Heart right ventricle (tissue), 16 donors: ENCODE measurements at regions not wholly inside any gene's neighbourhood (a gene's known extent, or its start where the extent isn't known, plus 50 kb on each side); places are given as distances from the start of the nearest gene placed in this dataset.

Source experiments
- ATAC-seq, 8 donors: fragments of 200-7000 bp; cut with Tn5 transposase; one replicate each; pipeline ENCODE4 v1.9.1; 2020; ENCODE audit warnings: mild to moderate bottlenecking in 8 of 8, moderate library complexity in 8 of 8, moderate number of reproducible peaks in 1 of 8
- DNase-seq, 2 donors: peaks; one replicate each; pipeline ENCODE4 v3.0.0-alpha.2; 2020
- H3K27ac ChIP-seq, 10 donors: fragments of 200-600 bp; sonication (generic) in 2 of 10; one replicate each; pipeline versions ENCODE4 v1.5.0 to v1.8.0; 2020 to 2022; ENCODE audit warnings: mild to moderate bottlenecking in 3 of 10
- H3K27me3 ChIP-seq, 7 donors: fragments of 200-600 bp; one replicate each; pipeline ENCODE4 v1.8.0; 2021 to 2022; ENCODE audit warnings: mild to moderate bottlenecking in 2 of 7
- H3K36me3 ChIP-seq, 9 donors: fragments of 200-600 bp; sonication (generic) in 1 of 9; one replicate each; pipeline versions ENCODE4 v1.5.0 to v1.8.0; 2020 to 2022; ENCODE audit warnings: mild to moderate bottlenecking in 2 of 9
- H3K4me1 ChIP-seq, 9 donors: fragments of 200-600 bp; sonication (generic) in 1 of 9; one replicate each; pipeline versions ENCODE4 v1.5.0 to v1.8.0; 2020 to 2022; ENCODE audit warnings: mild to moderate bottlenecking in 4 of 9
- H3K4me3 ChIP-seq, 10 donors: fragments of 200-600 bp; sonication (generic) in 2 of 10; one replicate each; pipeline versions ENCODE4 v1.5.0 to v1.8.0; 2020 to 2022; ENCODE audit warnings: mild to moderate bottlenecking in 7 of 10, moderate library complexity in 2 of 10
- H3K9me3 ChIP-seq, 11 donors: fragments of 200-600 bp in 10 of 11; sonication (generic) in 2 of 11; one replicate each; pipeline versions ENCODE4 v1.5.0 to v1.8.0; 2013 to 2022; ENCODE audit warnings: mild to moderate bottlenecking in 2 of 11, control low read depth in 1 of 11, moderate library complexity in 1 of 11
- CTCF ChIP-seq, 9 donors: fragments of 200-600 bp; sonication (generic) in 2 of 9; IDR thresholded peaks; one replicate each; pipeline versions ENCODE4 v1.5.0 to v1.8.0; 2021 to 2022; ENCODE audit warnings: antibody characterized with exemption in 9 of 9, mild to moderate bottlenecking in 5 of 9, moderate library complexity in 1 of 9
- WGBS, 2 donors: extraction: QIAGEN DNeasy Blood & Tissue Kit; methylation state at CpG; one replicate each; pipeline ENCODE4 v1.1.7; 2013; ENCODE audit warnings: inconsistent platforms in 1 of 2; 5-methylcytosine and 5-hydroxymethylcytosine counted together
- intact Hi-C, 10 donors: fragments of 100-400 bp; cut with DNase I; formaldehyde crosslinking; loops; one replicate each; pipeline versions ENCODE4 v1.11.1 to v1.14.2; 2022
- donor health status: Arrhythmogenic right ventricular cardiomyopathy.
- donor health status: ischemic (EF 13 %, LVEDD 7.1; RV severe dilation, severe dysfunction).
- donor health status: healthy with polysubstance abuse.
- donor health status: DM: no; HTN: yes; CAD: no.
- donor health status: DM: no; HTN: no; CAD: no.
- donor health status: ischemic (EF 25% LVEDD 6.9; RV normal size, moderate dysfunction).
- donor health status: ischemic (EF 25% LVEDD 5.7; RV mildly dilated, moderate dysfunction).
- donor health status: healthy.
- donor health status: DM: yes; HTN: yes; CAD: no.
- donor health status: Ischemic cardiomyopathy.
- donor health status: ischemic (EF 35%, LVEDD 5.7; RV mildly dilated, moderate dysfunction).
- donor health status: nonischemic (EF 11% LVEDD 7.7; RV severe dilation, severe dysfunction).
- donor health status: DM: yes; HTN: yes; CAD: no.
- donor health status: PGD.
- donor health status: ischemic (EF 29% LVEDD 5.4; RV normal size, mild dysfunction).
- donor health status: nonischemic (EF 23%, LVEDD 6.1; RV moderate dilation, normal function).

- ATAC-seq (no peak), DNase-seq (no peak)
- no peaks in the 10 kb centered on the region for H3K27me3 ChIP-seq
- 34 to 40% methylated on average over 4 of the region's 4 CpGs for WGBS, 2 donors
- H3K9me3 ChIP-seq, result peaks cover 0 to 12% (median 0%) of the 10 kb centered on the region in 11 donors
- no peak overlapping the region for H3K4me3 ChIP-seq
- no peaks in the 10 kb centered on the region for H3K36me3 ChIP-seq
- no peaks in the 10 kb centered on the region for H3K4me1 ChIP-seq
- intact Hi-C loops, result no loop called here
- no peak overlapping the region for H3K27ac ChIP-seq
- TF ChIP-seq CTCF (IDR thresholded peaks at IDR 0.05), result no peak
These were observed 298.5 kb downstream of the SI start for GRCh38 chr3:164779816-164780215.

GRCh38 chr3:164752812-164753211 is 325.5 kb downstream of the SI start:
- intact Hi-C loops, result no loop called here
- H3K27ac ChIP-seq, result no peak overlapping the region

GRCh38 chr3:164748626-164749025 is 329.7 kb downstream of the SI start:
- no peaks in the 10 kb centered on the region for H3K36me3 ChIP-seq
- DNase-seq (no peak), ATAC-seq (no peak)
- no peak overlapping the region for H3K27ac ChIP-seq
- no peak for TF ChIP-seq CTCF (IDR thresholded peaks at IDR 0.05)
- intact Hi-C loops, result loop anchor here in 1 of 10 donors (10.0 kb wide), 1 partner anchor 56 kb away; no protein-coding TSS in a partner anchor
- H3K4me3 ChIP-seq, result no peak overlapping the region
- H3K27me3 ChIP-seq, result no peaks in the 10 kb centered on the region
- H3K9me3 ChIP-seq, result peaks cover 0 to 11% (median 0%) of the 10 kb centered on the region in 11 donors
- no peaks in the 10 kb centered on the region for H3K4me1 ChIP-seq

More at GRCh38 chr3:164752812-164753211, 325.5 kb downstream of the SI start:
- no peak for TF ChIP-seq CTCF (IDR thresholded peaks at IDR 0.05)
- no peaks in the 10 kb centered on the region for H3K9me3 ChIP-seq
- H3K4me1 ChIP-seq, result no peaks in the 10 kb centered on the region
- no peaks in the 10 kb centered on the region for H3K36me3 ChIP-seq
- 26 to 29% methylated on average over 3 of the region's 3 CpGs for WGBS, 2 donors
- no peak for DNase-seq
- ATAC-seq, result no peak
- H3K4me3 ChIP-seq, result no peak overlapping the region
- H3K27me3 ChIP-seq, result no peaks in the 10 kb centered on the region

GRCh38 chr3:164741869-164742268 is 336.4 kb downstream of the SI start:
- 77 to 82% methylated on average over 6 of the region's 6 CpGs for WGBS, 2 donors
- ATAC-seq (no peak), DNase-seq (no peak)
- H3K4me1 ChIP-seq, result no peaks in the 10 kb centered on the region
- no peak for TF ChIP-seq CTCF (IDR thresholded peaks at IDR 0.05)
- no peak overlapping the region for H3K4me3 ChIP-seq
- H3K27me3 ChIP-seq, result no peaks in the 10 kb centered on the region
- intact Hi-C loops, result loop anchor here in 1 of 10 donors (10.0 kb wide), 1 partner anchor 63 kb away; no protein-coding TSS in a partner anchor
- H3K36me3 ChIP-seq, result no peaks in the 10 kb centered on the region
- H3K9me3 ChIP-seq, result peaks cover 0 to 14% (median 0%) of the 10 kb centered on the region in 11 donors
- no peak overlapping the region for H3K27ac ChIP-seq
